Activated CD8-positive, alpha-beta T cell treated with anti-CD3 and anti-CD28 coated beads for 36 hours (primary cell): ENCODE measurements at regions not wholly inside any gene's neighbourhood (a gene's known extent, or its start where the extent isn't known, plus 50 kb on each side); places are given as distances from the start of the nearest gene placed in this dataset.

Experiments
- ATAC-seq: fragments of 200-7000 bp; cut with Tn5 transposase; one replicate; pipeline ENCODE4 v1.10.0; 2021; ENCODE audit warnings: mild to moderate bottlenecking, moderate library complexity
- CTCF ChIA-PET: fragments of 350-600 bp; sonication (Branson Sonifier 250); formaldehyde crosslinking; loops from one replicate; lab custom pipeline; 2021; ENCODE audit warnings: antibody characterized with exemption; lab: Charles Lee
- POLR2A ChIA-PET: fragments of 350-600 bp; sonication (Branson Sonifier 250); formaldehyde crosslinking; loops from one replicate; lab custom pipeline; 2021; ENCODE audit warnings: antibody characterized with exemption; lab: Charles Lee
- DNase-seq: peaks from one replicate; pipeline ENCODE4 v3.0.0-alpha.2; 2020
- H3K27ac Mint-ChIP-seq: one replicate; pipeline ENCODE4 v1.8.0; 2021; ENCODE audit warnings: mild to moderate bottlenecking, mixed read lengths
- H3K27me3 Mint-ChIP-seq: one replicate; pipeline ENCODE4 v1.8.0; 2021; ENCODE audit warnings: mixed read lengths
- H3K36me3 Mint-ChIP-seq: one replicate; pipeline ENCODE4 v1.8.0; 2021; ENCODE audit warnings: low read depth, mixed read lengths
- H3K4me1 Mint-ChIP-seq: one replicate; pipeline ENCODE4 v1.8.0; 2021; ENCODE audit warnings: low read depth, mixed read lengths
- H3K4me3 Mint-ChIP-seq: one replicate; pipeline ENCODE4 v1.8.0; 2021; ENCODE audit warnings: mild to moderate bottlenecking, moderate library complexity, mixed read lengths
- H3K9me3 Mint-ChIP-seq: one replicate; pipeline ENCODE4 v1.8.0; 2021; ENCODE audit warnings: mixed read lengths
- CTCF ChIP-seq: fragments of 200-600 bp; IDR thresholded peaks from one replicate; pipeline ENCODE4 v1.8.0; 2022; ENCODE audit warnings: antibody characterized with exemption, mild to moderate bottlenecking
- intact Hi-C: fragments of 100-400 bp; cut with micrococcal nuclease; formaldehyde crosslinking; loops from one replicate; pipeline ENCODE4 v1.10.0; 2022

GRCh38 chr3:35223632-35224394, 415.5 kb upstream of the ARPP21 start:
- Mint-ChIP-seq H3K4me3 (no peak overlapping the region), H3K27me3 (peaks cover 1% of the 10 kb centered on the region), H3K36me3 (no peaks in the 10 kb centered on the region), H3K9me3 (no peaks in the 10 kb centered on the region), H3K27ac (no peak overlapping the region), H3K4me1 (no peaks in the 10 kb centered on the region)
- intact Hi-C loops = no loop called here
- ChIA-PET CTCF (no interaction called here), POLR2A (no interaction called here)
- no peak for TF ChIP-seq CTCF
- DNase-seq (no peak), ATAC-seq (no peak)

- CTCF ChIA-PET = no interaction called here
Measured at GRCh38 chr3:35224565-35225295, 414.6 kb upstream of the ARPP21 start.

DNA sequence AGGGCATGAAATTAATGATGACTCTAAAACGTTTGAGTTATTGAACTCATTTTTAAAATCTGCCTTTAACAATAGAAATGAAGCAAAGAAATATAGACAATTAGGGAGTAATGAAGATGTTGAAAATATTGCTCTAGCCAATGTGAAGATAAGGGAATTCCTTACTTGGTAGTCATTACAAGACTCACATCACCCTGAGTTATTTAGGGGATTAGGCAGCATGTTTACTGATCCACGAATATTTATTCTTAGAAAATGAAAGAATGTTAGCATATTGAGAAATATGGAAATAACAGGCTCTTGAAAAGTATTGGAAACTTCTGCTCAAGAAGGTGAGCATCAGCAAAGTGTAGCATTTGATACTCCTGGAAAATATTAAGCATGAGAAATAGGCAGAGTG, 398.1 kb upstream of the ARPP21 start:
- no peak for ATAC-seq
- Mint-ChIP-seq H3K9me3 (no peaks in the 10 kb centered on the region), H3K4me1 (no peaks in the 10 kb centered on the region)

More at GRCh38 chr3:35224565-35225295, 414.6 kb upstream of the ARPP21 start:
- no peak for TF ChIP-seq CTCF
- ATAC-seq = no peak
- Mint-ChIP-seq H3K9me3 (no peaks in the 10 kb centered on the region), H3K36me3 (no peaks in the 10 kb centered on the region), H3K27ac (no peak overlapping the region), H3K4me3 (no peak overlapping the region), H3K27me3 (peaks cover 1% of the 10 kb centered on the region), H3K4me1 (no peaks in the 10 kb centered on the region)
- intact Hi-C loops = no loop called here
- DNase-seq = no peak
- POLR2A ChIA-PET = no interaction called here

DNA sequence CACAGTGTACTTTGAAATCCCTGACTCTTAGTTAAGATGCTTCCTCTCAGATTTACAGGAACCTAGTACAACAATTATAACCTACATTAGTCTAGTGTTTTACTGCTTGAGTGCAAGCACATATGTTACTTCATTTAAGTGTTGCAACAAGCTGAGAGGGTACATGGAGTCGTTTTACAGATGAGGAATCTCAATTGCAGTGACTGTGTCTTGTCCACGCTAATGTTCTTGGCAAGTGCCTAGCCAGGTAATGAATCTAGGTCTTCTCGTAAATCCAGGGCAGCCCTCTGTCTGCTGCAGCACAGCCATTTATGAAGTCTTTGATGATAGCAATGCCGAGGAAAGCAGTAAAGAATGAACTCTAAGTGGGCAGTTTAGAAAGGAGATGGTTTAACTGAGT, 384.4 kb upstream of the ARPP21 start:
- ChIA-PET CTCF (no interaction called here), POLR2A (no interaction called here)
- Mint-ChIP-seq H3K27me3 (no peaks in the 10 kb centered on the region), H3K27ac (no peak overlapping the region), H3K4me3 (no peak overlapping the region), H3K4me1 (no peaks in the 10 kb centered on the region), H3K36me3 (no peaks in the 10 kb centered on the region), H3K9me3 (peaks cover 3% of the 10 kb centered on the region)
- ATAC-seq = no peak
- intact Hi-C loops = no loop called here
- TF ChIP-seq CTCF = no peak
- DNase-seq = no peak

More for the DNA sequence above, 398.1 kb upstream of the ARPP21 start:
- POLR2A ChIA-PET = no interaction called here
- no peaks in the 10 kb centered on the region for H3K36me3 Mint-ChIP-seq
- CTCF ChIA-PET = no interaction called here
- intact Hi-C loops = no loop called here
- H3K27ac Mint-ChIP-seq = no peak overlapping the region
- DNase-seq = no peak
- no peaks in the 10 kb centered on the region for H3K27me3 Mint-ChIP-seq
- no peak for TF ChIP-seq CTCF
- H3K4me3 Mint-ChIP-seq = no peak overlapping the region

DNA sequence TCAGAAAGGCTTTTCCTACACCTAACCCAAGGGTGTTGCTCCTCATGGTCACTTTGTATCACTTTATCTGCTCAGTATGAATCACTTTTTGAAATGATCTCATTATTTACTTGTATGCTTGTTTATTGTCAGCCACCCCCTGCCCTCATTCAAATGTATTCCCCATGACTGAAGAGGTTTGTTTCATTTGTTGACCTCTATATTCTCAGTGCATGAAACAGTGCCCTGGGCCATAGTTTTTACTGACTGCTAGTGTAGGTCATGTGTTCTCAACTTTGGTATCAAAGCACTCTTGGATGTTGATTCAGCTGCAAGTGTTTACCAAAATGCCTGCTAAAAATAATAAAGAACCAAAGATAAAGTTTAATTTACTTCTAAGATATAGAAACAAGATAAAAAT, 381.7 kb upstream of the ARPP21 start:
- no peaks in the 10 kb centered on the region for H3K36me3 Mint-ChIP-seq
- intact Hi-C loops = no loop called here
- no peak overlapping the region for H3K4me3 Mint-ChIP-seq
- ChIA-PET POLR2A (no interaction called here), CTCF (no interaction called here)
- H3K4me1 Mint-ChIP-seq = no peaks in the 10 kb centered on the region
- no peaks in the 10 kb centered on the region for H3K27me3 Mint-ChIP-seq
- H3K9me3 Mint-ChIP-seq = peaks cover 4% of the 10 kb centered on the region
- ATAC-seq (no peak), DNase-seq (no peak)
- H3K27ac Mint-ChIP-seq = no peak overlapping the region
- TF ChIP-seq CTCF = no peak
